SK-N-SH treated with all-trans-retinoic acid at 6 μM for 48 hours (cell line): ENCODE measurements at regions not wholly inside any gene's neighbourhood (a gene's known extent, or its start where the extent isn't known, plus 50 kb on each side); places are given as distances from the start of the nearest gene placed in this dataset.

Source experiments
- BACH2 ChIP-seq: fragments of 250-450 bp; sonication (Bioruptor Pico); IDR thresholded peaks from 2 replicates; pipeline ENCODE4 v1.9.0; 2021; ENCODE audit warnings: mild to moderate bottlenecking, borderline replicate concordance
- CSDC2 ChIP-seq: fragments of 250-450 bp; sonication (Bioruptor Pico); IDR thresholded peaks from 2 replicates; pipeline ENCODE4 v1.5.0; 2020; ENCODE audit warnings: mild to moderate bottlenecking, moderate library complexity
- ESRRG ChIP-seq: fragments of 250-450 bp; sonication (Bioruptor Pico); IDR thresholded peaks from 2 replicates; pipeline ENCODE4 v1.6.1; 2021; ENCODE audit warnings: mild to moderate bottlenecking
- GLIS3 ChIP-seq: fragments of 250-450 bp; sonication (Bioruptor Pico); IDR thresholded peaks from 2 replicates; pipeline ENCODE4 v1.5.0; 2020; ENCODE audit warnings: mild to moderate bottlenecking, moderate library complexity
- RARB ChIP-seq: fragments of 250-450 bp; sonication (Bioruptor Pico); IDR thresholded peaks from 2 replicates; pipeline ENCODE4 v1.8.0; 2021; ENCODE audit warnings: mild to moderate bottlenecking, moderate library complexity
- ZNF70 ChIP-seq: fragments of 450-650 bp; formaldehyde crosslinking; IDR thresholded peaks from 2 replicates; pipeline ENCODE4 v1.5.0; 2020; ENCODE audit warnings: mild to moderate bottlenecking, moderate library complexity
- TF ChIP-seq, protein P1 (sequence below): fragments of 250-450 bp; sonication (Bioruptor Pico); IDR thresholded peaks from 2 replicates; pipeline ENCODE4 v1.5.1; 2020; ENCODE audit warnings: low read depth, mild to moderate bottlenecking, moderate library complexity
- TF ChIP-seq, protein P2 (sequence below): fragments of 250-450 bp; sonication (Bioruptor Pico); IDR thresholded peaks from 2 replicates; pipeline ENCODE4 v1.8.0; 2021; ENCODE audit warnings: low read depth, mild to moderate bottlenecking, moderate library complexity, borderline replicate concordance
- TF ChIP-seq, protein P3 (sequence below): fragments of 250-450 bp; sonication (Bioruptor Pico); IDR thresholded peaks from 2 replicates; pipeline ENCODE4 v1.8.0; 2020; ENCODE audit warnings: mild to moderate bottlenecking, moderate library complexity, borderline replicate concordance

DNA sequence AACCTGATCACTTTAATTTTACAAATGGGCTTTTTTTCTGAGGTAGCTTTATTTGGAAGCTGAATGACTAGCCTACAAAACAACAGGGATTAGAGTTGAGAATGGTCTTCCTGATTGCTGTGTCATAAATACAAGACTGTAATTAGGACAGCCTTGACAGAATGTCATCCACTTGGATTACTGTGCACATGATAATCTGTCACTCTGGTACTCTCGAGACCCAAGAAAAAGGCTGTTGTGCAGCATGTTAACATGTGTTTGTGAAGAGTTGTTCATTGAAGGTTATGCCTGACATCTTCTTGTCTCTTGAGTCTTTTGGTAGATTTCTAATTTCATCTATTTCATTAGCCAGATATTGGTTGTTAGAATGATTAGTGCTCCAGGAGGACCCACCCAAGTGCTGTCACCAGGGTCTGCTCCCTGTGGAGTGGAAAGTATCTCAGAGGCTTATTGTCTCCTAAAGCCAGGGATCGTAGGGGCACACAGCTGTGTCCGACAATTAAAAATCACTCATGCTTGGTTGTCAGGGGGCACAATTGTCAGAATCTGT, 212.2 kb upstream of the GPRIN3 start:
- TF ChIP-seq, protein P1, sequence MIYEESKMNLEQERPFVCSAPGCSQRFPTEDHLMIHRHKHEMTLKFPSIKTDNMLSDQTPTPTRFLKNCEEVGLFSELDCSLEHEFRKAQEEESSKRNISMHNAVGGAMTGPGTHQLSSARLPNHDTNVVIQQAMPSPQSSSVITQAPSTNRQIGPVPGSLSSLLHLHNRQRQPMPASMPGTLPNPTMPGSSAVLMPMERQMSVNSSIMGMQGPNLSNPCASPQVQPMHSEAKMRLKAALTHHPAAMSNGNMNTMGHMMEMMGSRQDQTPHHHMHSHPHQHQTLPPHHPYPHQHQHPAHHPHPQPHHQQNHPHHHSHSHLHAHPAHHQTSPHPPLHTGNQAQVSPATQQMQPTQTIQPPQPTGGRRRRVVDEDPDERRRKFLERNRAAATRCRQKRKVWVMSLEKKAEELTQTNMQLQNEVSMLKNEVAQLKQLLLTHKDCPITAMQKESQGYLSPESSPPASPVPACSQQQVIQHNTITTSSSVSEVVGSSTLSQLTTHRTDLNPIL (CRISPR knock-in tag), result no peak
- TF ChIP-seq ZNF70 (CRISPR knock-in tag) (no peak), BACH2 (CRISPR knock-in tag) (no peak), RARB (CRISPR knock-in tag) (no peak), CSDC2 (CRISPR knock-in tag) (no peak), GLIS3 (CRISPR knock-in tag) (no peak), ESRRG (CRISPR knock-in tag) (no peak)
- TF ChIP-seq, protein P2, sequence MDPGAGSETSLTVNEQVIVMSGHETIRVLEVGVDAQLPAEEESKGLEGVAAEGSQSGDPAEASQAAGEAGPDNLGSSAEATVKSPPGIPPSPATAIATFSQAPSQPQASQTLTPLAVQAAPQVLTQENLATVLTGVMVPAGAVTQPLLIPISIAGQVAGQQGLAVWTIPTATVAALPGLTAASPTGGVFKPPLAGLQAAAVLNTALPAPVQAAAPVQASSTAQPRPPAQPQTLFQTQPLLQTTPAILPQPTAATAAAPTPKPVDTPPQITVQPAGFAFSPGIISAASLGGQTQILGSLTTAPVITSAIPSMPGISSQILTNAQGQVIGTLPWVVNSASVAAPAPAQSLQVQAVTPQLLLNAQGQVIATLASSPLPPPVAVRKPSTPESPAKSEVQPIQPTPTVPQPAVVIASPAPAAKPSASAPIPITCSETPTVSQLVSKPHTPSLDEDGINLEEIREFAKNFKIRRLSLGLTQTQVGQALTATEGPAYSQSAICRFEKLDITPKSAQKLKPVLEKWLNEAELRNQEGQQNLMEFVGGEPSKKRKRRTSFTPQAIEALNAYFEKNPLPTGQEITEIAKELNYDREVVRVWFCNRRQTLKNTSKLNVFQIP (CRISPR knock-in tag), result no peak
- TF ChIP-seq, protein P3, sequence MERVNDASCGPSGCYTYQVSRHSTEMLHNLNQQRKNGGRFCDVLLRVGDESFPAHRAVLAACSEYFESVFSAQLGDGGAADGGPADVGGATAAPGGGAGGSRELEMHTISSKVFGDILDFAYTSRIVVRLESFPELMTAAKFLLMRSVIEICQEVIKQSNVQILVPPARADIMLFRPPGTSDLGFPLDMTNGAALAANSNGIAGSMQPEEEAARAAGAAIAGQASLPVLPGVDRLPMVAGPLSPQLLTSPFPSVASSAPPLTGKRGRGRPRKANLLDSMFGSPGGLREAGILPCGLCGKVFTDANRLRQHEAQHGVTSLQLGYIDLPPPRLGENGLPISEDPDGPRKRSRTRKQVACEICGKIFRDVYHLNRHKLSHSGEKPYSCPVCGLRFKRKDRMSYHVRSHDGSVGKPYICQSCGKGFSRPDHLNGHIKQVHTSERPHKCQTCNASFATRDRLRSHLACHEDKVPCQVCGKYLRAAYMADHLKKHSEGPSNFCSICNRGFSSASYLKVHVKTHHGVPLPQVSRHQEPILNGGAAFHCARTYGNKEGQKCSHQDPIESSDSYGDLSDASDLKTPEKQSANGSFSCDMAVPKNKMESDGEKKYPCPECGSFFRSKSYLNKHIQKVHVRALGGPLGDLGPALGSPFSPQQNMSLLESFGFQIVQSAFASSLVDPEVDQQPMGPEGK (CRISPR knock-in tag), result no peak
